ENCODE measurements at regions not wholly inside any gene's neighbourhood (a gene's known extent, or its start where the extent isn't known, plus 50 kb on each side); places are given as distances from the start of the nearest gene placed in this dataset.

DNA sequence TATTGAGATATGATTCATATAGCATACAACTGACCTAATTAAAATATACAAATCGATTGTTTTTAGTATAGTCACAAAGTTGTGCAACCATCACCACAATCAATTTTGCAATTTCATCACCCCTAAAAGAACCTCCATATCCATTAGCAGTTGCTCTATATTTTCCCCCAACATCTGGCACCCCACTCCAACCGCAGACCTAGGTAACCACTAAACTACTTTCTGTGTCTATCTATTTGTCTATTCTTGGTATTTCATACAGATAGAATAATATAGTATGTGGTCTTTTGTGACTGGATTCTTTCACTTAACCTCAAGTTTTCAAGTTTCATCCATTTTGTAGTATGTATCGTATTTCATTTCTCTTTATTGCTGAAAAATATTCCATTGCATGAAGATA, 126.0 kb upstream of the CRY1 start:
- no peaks in the 10 kb centered on the region for H3K9me2 ChIP-seq (ENCODE audit: insufficient read depth)
- H3K4me2 ChIP-seq (ENCODE audit: unreplicated experiment): no peak overlapping the region
- H2AFZ ChIP-seq: no peak overlapping the region
- H3K27ac ChIP-seq: no peak overlapping the region
- peaks cover 19% of the 10 kb centered on the region for H3K27me3 ChIP-seq (replicated peaks; ENCODE audit: insufficient read depth)
- no peaks in the 10 kb centered on the region for H3F3A ChIP-seq (ENCODE audit: insufficient read depth)
- no peak overlapping the region for H3K9ac ChIP-seq
- no peaks in the 10 kb centered on the region for H4K20me1 ChIP-seq (ENCODE audit: insufficient read depth)
- DNase-seq: no peak
- WGBS, 2 experiments (ENCODE audit: low coverage in 1 of 2, low lambda C conversion rate in 2 of 2, missing lambda C conversion rate in 2 of 2): 54 to 58% methylated on average over 3 of the region's 3 CpGs
- no peak overlapping the region for H3K4me3 ChIP-seq
- H3K79me2 ChIP-seq (ENCODE audit: insufficient read depth): no peaks in the 10 kb centered on the region
- no peak for TF ChIP-seq EZH2phosphoT487 (IDR thresholded peaks at IDR 0.05; ENCODE audit: insufficient read depth, low read depth)
- TF ChIP-seq EZH2 (IDR thresholded peaks at IDR 0.05; ENCODE audit: insufficient read depth, poor library complexity, severe bottlenecking): no peak
- no peaks in the 10 kb centered on the region for H3K36me3 ChIP-seq (ENCODE audit: low read depth)
- H3K9me3 ChIP-seq (ENCODE audit: low read depth): no peaks in the 10 kb centered on the region
- H3K4me1 ChIP-seq (ENCODE audit: insufficient read depth): peaks cover 3% of the 10 kb centered on the region; the same call in 1 of the 2 replicates
- in situ Hi-C loops (cut with MboI): no loop called here

DNA sequence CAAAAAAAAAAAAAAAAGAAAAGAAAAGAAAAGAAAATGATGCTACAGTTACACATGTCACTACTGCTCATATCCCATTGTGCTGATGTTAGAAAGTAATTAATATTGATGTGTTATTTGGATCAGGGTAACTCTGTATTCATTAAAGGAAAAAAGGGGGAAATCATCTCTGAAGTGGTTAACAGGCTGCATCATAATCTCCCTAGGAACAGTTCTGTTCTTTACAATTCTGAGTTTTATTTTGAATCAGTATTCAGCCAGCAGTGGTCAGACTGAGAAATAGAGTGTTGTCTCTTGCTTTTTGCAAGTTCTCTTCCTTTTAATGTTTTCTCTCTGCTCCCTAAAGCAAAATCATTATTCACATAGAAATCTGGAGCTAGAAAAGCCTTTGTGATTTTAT, 128.6 kb upstream of the CRY1 start:
- Histone ChIP-seq H3F3A (ENCODE audit: insufficient read depth) (no peaks in the 10 kb centered on the region), H3K79me2 (ENCODE audit: insufficient read depth) (no peaks in the 10 kb centered on the region), H3K4me3 (no peak overlapping the region), H2AFZ (no peak overlapping the region), H3K9me3 (ENCODE audit: low read depth) (no peaks in the 10 kb centered on the region), H3K9me2 (ENCODE audit: insufficient read depth) (no peaks in the 10 kb centered on the region), H4K20me1 (ENCODE audit: insufficient read depth) (no peaks in the 10 kb centered on the region), H3K27ac (no peak overlapping the region), H3K27me3 (replicated peaks; ENCODE audit: insufficient read depth) (peaks cover 19% of the 10 kb centered on the region), H3K36me3 (ENCODE audit: low read depth) (no peaks in the 10 kb centered on the region), H3K9ac (no peak overlapping the region), H3K4me2 (ENCODE audit: unreplicated experiment) (no peak overlapping the region), H3K4me1 (ENCODE audit: insufficient read depth) (peaks cover 8% of the 10 kb centered on the region; the same call in 1 of the 2 replicates)
- no peak for DNase-seq
- TF ChIP-seq EZH2 (IDR thresholded peaks at IDR 0.05; ENCODE audit: insufficient read depth, poor library complexity, severe bottlenecking): no peak
- TF ChIP-seq EZH2phosphoT487 (IDR thresholded peaks at IDR 0.05; ENCODE audit: insufficient read depth, low read depth): no peak
- in situ Hi-C loops (cut with MboI): no loop called here

DNA sequence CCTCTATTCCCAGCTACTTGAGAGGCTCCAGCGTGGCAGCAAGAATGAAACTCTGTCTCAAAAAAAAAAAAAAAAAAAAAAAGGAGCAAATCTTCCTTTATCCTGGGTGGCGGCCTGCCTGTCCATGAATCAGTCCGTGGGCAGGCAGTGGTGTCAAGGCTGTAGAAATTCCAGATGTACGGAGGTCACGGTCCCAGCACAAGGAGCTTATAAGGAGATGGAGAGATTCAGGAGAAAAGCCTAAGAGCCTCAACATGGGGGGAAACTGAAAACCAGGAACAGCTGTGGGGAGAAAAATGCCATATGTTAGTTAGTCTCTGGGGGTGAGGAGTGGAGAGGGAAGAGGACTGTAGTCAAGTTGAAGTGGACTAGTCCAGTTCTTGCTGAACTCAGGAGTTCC, 130.5 kb upstream of the CRY1 start:
- no peaks in the 10 kb centered on the region for H3K36me3 ChIP-seq (ENCODE audit: low read depth)
- H3K9me2 ChIP-seq (ENCODE audit: insufficient read depth): no peaks in the 10 kb centered on the region
- TF ChIP-seq EZH2 (IDR thresholded peaks at IDR 0.05; ENCODE audit: insufficient read depth, poor library complexity, severe bottlenecking) (no peak), EZH2phosphoT487 (IDR thresholded peaks at IDR 0.05; ENCODE audit: insufficient read depth, low read depth) (no peak)
- peaks cover 8% of the 10 kb centered on the region; the same call in 1 of the 2 replicates for H3K4me1 ChIP-seq (ENCODE audit: insufficient read depth)
- H3K27me3 ChIP-seq (replicated peaks; ENCODE audit: insufficient read depth): peaks cover 21% of the 10 kb centered on the region
- H2AFZ ChIP-seq: no peak overlapping the region
- peak; percentile 54 for DNase-seq
- H3F3A ChIP-seq (ENCODE audit: insufficient read depth): no peaks in the 10 kb centered on the region
- H3K9me3 ChIP-seq (ENCODE audit: low read depth): no peaks in the 10 kb centered on the region
- in situ Hi-C loops (cut with MboI): no loop called here
- no peaks in the 10 kb centered on the region for H4K20me1 ChIP-seq (ENCODE audit: insufficient read depth)
- H3K27ac ChIP-seq: no peak overlapping the region
- H3K79me2 ChIP-seq (ENCODE audit: insufficient read depth): no peaks in the 10 kb centered on the region
- H3K4me2 ChIP-seq (ENCODE audit: unreplicated experiment): no peak overlapping the region
- WGBS, 2 experiments (ENCODE audit: low coverage in 1 of 2, low lambda C conversion rate in 2 of 2, missing lambda C conversion rate in 2 of 2): 30 to 34% methylated on average over 5 of the region's 5 CpGs
- H3K4me3 ChIP-seq: no peak overlapping the region
- H3K9ac ChIP-seq: no peak overlapping the region

DNA sequence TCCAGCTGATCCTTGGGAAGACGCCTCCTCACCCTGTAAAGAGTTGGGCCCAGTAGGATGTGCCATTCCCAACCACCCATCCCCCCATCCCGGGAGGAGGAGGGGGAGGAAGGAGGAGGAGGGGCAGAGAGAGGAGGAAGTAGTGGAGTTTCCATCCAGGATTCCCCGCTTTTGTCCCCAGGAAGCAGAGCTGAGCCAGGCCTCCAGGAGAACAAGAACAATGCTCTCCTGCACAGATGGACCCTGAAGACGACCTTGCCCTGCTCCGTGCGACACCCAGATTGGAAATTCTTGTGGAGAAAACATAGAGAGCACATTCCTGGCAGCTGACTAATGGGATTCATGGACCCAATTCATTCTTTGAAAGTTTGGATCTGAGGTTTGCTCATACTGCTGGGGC, 132.3 kb upstream of the CRY1 start:
- Histone ChIP-seq H3K27me3 (replicated peaks; ENCODE audit: insufficient read depth) (peaks cover 21% of the 10 kb centered on the region), H3K4me2 (ENCODE audit: unreplicated experiment) (no peak overlapping the region), H3K36me3 (ENCODE audit: low read depth) (no peaks in the 10 kb centered on the region), H4K20me1 (ENCODE audit: insufficient read depth) (no peaks in the 10 kb centered on the region), H3K79me2 (ENCODE audit: insufficient read depth) (no peaks in the 10 kb centered on the region), H3K9ac (no peak overlapping the region), H2AFZ (no peak overlapping the region), H3K27ac (no peak overlapping the region), H3K4me1 (ENCODE audit: insufficient read depth) (peaks cover 8% of the 10 kb centered on the region; the same call in 1 of the 2 replicates), H3K4me3 (no peak overlapping the region), H3K9me2 (ENCODE audit: insufficient read depth) (no peaks in the 10 kb centered on the region), H3K9me3 (ENCODE audit: low read depth) (no peaks in the 10 kb centered on the region), H3F3A (ENCODE audit: insufficient read depth) (no peaks in the 10 kb centered on the region)
- WGBS, 2 experiments (ENCODE audit: low coverage in 1 of 2, low lambda C conversion rate in 2 of 2, missing lambda C conversion rate in 2 of 2): 28 to 36% methylated on average over 6 of the region's 6 CpGs
- TF ChIP-seq EZH2 (IDR thresholded peaks at IDR 0.05; ENCODE audit: insufficient read depth, poor library complexity, severe bottlenecking) (no peak), EZH2phosphoT487 (IDR thresholded peaks at IDR 0.05; ENCODE audit: insufficient read depth, low read depth) (no peak)
- DNase-seq: peak; percentile 40
- in situ Hi-C loops (cut with MboI): no loop called here

DNA sequence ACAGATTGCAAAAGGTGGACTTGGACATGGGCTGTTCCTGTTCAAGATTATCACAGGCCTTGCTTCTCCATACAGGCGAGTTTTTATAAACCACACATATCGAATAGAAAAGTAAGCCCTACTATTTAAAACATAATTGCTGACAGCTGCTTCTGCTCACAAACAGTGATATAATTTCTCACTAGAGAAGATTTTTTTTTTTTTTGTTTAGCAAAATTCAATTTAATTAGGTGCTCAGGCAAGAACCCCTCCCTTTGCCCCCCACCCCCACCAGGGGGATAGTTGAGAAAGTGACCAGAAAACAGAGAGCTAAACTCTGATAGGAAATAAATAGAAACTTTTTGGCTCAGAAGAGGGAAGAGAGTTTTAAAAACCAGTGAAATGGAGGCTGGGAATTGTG, 132.8 kb upstream of the CRY1 start:
- Histone ChIP-seq H3F3A (ENCODE audit: insufficient read depth) (no peaks in the 10 kb centered on the region), H3K4me1 (ENCODE audit: insufficient read depth) (peaks cover 8% of the 10 kb centered on the region; the same call in 1 of the 2 replicates), H3K36me3 (ENCODE audit: low read depth) (no peaks in the 10 kb centered on the region), H3K27ac (no peak overlapping the region), H2AFZ (no peak overlapping the region), H3K79me2 (ENCODE audit: insufficient read depth) (no peaks in the 10 kb centered on the region), H3K4me3 (no peak overlapping the region), H3K4me2 (ENCODE audit: unreplicated experiment) (no peak overlapping the region), H3K9ac (no peak overlapping the region), H4K20me1 (ENCODE audit: insufficient read depth) (no peaks in the 10 kb centered on the region), H3K9me2 (ENCODE audit: insufficient read depth) (no peaks in the 10 kb centered on the region), H3K27me3 (replicated peaks; ENCODE audit: insufficient read depth) (peaks cover 16% of the 10 kb centered on the region), H3K9me3 (ENCODE audit: low read depth) (no peaks in the 10 kb centered on the region)
- DNase-seq: no peak
- TF ChIP-seq EZH2 (IDR thresholded peaks at IDR 0.05; ENCODE audit: insufficient read depth, poor library complexity, severe bottlenecking): no peak
- no peak for TF ChIP-seq EZH2phosphoT487 (IDR thresholded peaks at IDR 0.05; ENCODE audit: insufficient read depth, low read depth)
- WGBS, 2 experiments (ENCODE audit: low coverage in 1 of 2, low lambda C conversion rate in 2 of 2, missing lambda C conversion rate in 2 of 2): 98 to 100% methylated on average over 2 of the region's 2 CpGs
- in situ Hi-C loops (cut with MboI): no loop called here

All from GM23248 (cell line).